Transverse colon (tissue), 4 donors: ENCODE measurements at regions not wholly inside any gene's neighbourhood (a gene's known extent, or its start where the extent isn't known, plus 50 kb on each side); places are given as distances from the start of the nearest gene placed in this dataset.

Experiments
- CTCF ChIP-seq, 5 experiments: fragments of 200-600 bp in 3 of 5; fragments of 450-650 bp in 2 of 5; sonication (generic) in 3 of 5; IDR thresholded peaks; 1 replicate in 2 of 5; 2 replicates in 3 of 5; pipeline ENCODE4 v1.5.1; 2016 to 2017; ENCODE audit warnings: antibody characterized with exemption in 5 of 5, inconsistent platforms in 3 of 5, mild to moderate bottlenecking in 2 of 5, moderate library complexity in 1 of 5
- EP300 ChIP-seq: sonication (generic); formaldehyde crosslinking; IDR thresholded peaks from one replicate; pipeline ENCODE4 v1.6.1; 2017; ENCODE audit warnings: antibody characterized with exemption, low read depth
- POLR2A ChIP-seq: fragments of 450-650 bp; IDR thresholded peaks from one replicate; pipeline ENCODE4 v1.6.1; 2016; ENCODE audit warnings: antibody characterized with exemption, mild to moderate bottlenecking, moderate library complexity
- POLR2AphosphoS5 ChIP-seq, 3 donors: sonication (generic); formaldehyde crosslinking; IDR thresholded peaks; one replicate each; pipeline ENCODE4 v1.6.1; 2016; ENCODE audit warnings: antibody characterized with exemption in 3 of 3

GRCh38 chr1:147083919-147084272 is 88.4 kb downstream of the PRKAB2 start:
- TF ChIP-seq EP300: no peak
- TF ChIP-seq CTCF (IDR thresholded peaks at IDR 0.05): no peak
- TF ChIP-seq POLR2A: no peak
- TF ChIP-seq POLR2AphosphoS5 (IDR thresholded peaks at IDR 0.05): no peak
